ENCODE measurements at regions not wholly inside any gene's neighbourhood (a gene's known extent, or its start where the extent isn't known, plus 50 kb on each side); places are given as distances from the start of the nearest gene placed in this dataset.
"Not testable (repeated sequence)": the region's sequence is repeated elsewhere in the genome, so short reads cannot be mapped to it uniquely, and the experiment has no call there.

DNA sequence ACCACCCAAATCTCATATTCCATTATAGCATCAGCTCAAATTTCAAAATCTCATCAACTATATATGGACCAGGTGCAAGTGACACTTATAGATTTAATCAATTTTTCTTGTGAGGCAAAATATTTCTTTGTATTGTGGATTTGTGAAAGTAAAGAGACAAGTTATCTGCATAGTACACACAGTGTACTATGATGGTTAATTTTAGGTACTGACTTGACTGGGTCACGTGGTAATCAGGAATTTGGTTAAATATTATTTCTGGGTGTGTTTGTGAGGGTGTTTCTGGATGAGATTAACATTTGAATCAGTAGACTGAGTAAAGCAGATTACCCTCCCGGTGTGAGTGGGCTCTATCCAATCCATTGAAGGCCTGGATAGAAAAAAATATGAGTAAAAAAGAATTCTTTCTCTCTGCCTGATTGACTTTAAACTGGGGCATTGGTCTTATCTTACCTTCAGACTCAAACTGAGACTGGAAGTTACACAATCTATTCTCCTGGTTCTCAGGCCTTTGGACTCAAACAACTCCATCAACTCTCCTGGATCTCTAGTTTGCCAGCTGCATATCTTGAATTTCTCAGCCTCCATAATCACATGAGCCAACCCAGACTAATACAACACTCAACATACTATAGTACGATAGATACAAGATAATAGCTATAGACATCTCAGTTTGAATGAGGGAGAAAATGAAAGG, 799.9 kb downstream of the NAP1L3 start:
- not testable (repeated sequence) for DNase-seq (ENCODE audit: low spot score)

DNA sequence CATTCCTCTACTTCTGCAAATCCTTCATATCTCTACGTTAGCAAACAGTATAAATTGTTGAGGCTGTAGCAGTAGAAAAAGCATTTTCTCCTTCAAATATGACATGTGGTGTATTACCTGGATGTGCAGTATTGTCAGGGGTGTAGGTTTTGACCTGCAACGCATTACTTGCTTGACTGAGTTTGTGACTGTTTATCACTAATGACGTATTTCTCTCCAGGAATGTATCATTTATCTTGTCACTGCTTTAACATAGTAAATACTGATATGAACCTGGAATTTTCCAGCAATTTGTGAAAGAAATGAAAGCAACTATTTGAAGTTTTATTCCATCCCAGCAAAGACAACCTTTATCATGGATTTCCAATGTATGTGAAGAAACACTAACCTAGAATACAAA, 823.4 kb downstream of the NAP1L3 start:
- DNase-seq (ENCODE audit: low spot score), result not testable (repeated sequence)

DNA sequence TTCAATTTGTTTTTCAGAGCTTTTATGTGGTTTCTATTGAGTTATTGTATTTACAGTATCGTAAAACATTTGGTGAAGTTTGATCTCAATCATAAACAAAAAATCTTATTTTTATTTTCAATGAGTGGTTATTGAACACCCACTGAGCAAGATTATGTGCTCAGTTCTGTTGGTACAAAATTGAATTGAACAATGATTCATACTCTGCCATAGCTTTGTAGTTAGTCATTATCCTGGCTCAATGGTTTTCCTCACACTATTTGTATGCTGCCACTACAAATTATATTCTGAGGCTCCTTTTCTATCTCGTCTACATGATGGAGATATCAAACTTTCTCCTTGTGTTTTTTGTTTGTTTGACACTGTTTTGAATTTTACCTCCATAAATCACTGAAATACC, 829.5 kb downstream of the NAP1L3 start:
- DNase-seq (ENCODE audit: low spot score), result peak; percentile 2

DNA sequence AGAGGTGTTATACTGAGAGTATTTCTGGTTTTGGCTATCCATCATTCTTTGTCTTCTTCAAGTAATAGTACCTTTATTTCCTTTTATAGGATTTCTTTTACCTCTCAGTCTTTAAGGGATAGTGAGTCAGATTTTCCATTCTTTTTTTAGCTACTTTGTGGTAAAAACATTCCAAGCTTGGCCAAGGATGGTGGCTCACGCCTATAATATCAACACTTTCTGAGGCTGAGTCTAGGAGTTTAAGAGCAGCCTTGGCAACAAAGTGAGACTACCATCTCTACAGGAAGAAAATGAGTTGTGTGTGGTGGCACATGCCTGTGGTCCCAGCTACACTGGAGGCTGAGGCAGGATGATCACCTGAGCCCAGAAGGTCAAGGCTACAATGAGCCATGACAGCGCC, 840.6 kb downstream of the NAP1L3 start:
- DNase-seq (ENCODE audit: low spot score), result not testable (repeated sequence)

DNA sequence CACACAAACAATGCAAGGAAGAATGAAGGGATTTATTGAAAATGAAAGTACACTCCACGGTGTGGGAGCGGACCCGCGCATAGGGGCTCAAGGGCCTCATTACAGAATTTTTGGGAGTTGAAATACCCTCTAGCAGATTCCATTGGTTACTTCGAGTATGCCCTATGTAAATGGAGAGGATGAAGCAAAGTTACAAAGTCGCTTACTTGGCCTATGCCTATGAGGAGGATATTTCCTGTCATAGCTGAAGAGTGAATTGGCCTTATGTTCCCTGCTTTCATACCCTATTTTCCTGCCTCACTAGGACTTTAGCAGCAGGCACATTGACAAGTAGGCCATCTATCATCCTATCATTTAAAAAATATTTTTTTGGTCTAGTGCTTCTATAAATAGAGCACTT, 843.3 kb downstream of the NAP1L3 start:
- DNase-seq (ENCODE audit: low spot score), result not testable (repeated sequence)

DNA sequence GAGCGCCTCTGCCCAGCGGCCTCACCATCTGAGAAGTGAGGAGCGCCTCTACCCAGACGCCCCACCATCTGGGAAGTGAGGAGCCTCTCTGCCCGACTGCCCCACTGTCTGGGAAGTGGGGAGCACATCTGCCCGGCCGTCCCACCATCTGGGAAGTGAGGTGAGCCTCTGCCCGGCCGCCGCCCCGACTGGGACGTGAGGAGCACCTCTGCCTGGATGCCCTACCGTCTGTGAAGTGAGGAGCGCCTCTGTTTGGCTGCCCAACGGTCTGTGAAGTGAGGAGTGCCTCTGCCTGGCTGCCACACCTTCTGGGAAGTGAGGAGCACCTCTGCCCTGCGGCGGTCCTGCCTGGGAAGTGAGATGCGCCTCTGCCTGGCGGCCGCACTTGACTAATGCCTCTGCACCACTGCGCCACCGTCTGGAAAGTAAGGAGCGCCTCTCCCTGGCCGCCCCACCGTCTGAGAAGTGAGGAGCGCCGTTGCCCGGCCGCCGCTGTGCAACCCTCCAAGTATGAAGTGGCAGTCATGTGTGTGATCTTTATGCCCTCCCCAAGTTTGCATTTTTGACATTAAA, 851.7 kb downstream of the NAP1L3 start:
- DNase-seq (ENCODE audit: low spot score), result not testable (repeated sequence)

DNA sequence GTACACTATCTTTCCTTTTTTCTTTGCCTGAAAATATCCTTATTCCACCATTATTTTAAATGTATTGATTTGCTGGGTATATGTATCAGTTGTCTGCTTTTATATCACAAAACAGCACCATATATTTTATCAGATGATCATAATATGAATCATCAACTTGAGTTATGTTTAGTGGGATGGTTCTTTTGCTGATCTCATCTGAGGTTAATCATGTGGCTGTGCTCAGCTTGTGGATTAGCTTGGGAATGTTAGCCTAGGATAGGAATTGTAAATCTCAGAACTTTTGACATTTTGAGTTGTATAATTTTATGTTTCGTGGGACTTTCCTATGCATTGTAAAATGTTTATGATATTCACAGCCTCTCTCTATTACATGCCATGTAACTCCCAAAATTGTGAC, 881.3 kb downstream of the NAP1L3 start:
- not testable (repeated sequence) for DNase-seq (ENCODE audit: low spot score)

DNA sequence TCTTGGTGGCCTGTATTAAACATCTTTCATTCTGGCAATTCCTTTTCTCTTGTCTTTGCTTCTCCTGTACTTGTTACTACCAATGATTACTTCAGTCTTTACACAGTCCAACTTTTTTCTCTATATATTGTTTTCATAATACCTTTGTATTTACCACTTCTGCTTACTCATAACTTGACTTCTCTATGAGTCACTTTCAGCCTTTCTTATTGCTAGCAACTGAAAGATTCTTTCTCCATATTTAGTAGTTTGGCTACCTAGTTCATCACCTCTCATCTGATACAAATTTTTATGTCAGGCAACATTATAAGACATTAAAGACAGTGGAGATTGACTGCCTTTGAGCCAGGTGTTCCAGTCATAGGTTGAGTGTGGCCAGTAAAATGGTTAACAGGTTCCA, 893.3 kb downstream of the NAP1L3 start:
- not testable (repeated sequence) for DNase-seq (ENCODE audit: low spot score)

DNA sequence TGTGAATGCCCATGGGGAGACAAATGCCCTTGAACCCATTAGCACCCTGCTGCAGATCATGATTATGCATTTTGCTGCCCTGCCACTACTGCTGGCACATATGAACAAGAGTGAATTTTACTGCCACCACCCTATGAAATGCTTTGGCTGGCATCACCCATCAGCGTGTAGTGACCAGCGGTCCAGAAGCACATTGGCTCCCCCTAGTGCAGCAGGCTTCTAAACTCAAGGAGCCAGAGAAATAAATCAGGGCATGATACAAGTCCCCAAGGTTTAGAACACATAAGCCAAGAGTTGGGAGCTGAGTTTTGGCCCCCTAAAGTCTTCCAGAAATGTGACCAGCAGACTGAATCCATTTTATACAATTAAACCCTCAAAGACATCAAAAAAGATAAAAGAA, 899.4 kb downstream of the NAP1L3 start:
- DNase-seq (ENCODE audit: low spot score), result peak; percentile 0

DNA sequence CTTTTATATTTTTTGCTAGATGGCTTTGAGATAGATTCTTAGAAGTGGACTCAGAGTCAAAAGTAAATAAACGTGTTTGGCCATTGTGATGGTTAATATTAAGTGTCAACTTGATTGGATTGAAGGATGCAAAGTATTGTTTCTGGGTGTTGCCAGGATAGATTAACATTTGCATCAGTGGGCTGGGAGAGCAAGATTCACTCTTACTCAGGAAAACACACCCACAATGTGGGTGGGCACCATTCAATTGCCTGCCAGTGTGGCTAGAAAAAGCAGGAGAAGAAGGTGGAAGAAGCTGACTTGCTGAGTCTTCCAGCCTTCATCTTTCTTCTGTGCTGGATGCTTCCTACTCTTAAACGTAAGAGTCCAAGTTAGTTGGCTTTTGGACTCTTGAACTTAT, 912.4 kb downstream of the NAP1L3 start:
- not testable (repeated sequence) for DNase-seq (ENCODE audit: low spot score)

Measured in RKO (cell line).